LHCN-M2 (cell line): ENCODE measurements at regions not wholly inside any gene's neighbourhood (a gene's known extent, or its start where the extent isn't known, plus 50 kb on each side); places are given as distances from the start of the nearest gene placed in this dataset.
A peak's percentile ranks its signal among the peaks of the same experiment; 100 is the strongest.
"Not testable (repeated sequence)": the region's sequence is repeated elsewhere in the genome, so short reads cannot be mapped to it uniquely, and the experiment has no call there.

Source experiments
- DNase-seq: peaks from one replicate; pipeline ENCODE4 v3.0.0-alpha.2; 2012; ENCODE audit warnings: low read depth

- DNase-seq: no peak
Observed at GRCh38 chr4:111997785-111998184, 147.5 kb upstream of the FAM241A start.

DNA sequence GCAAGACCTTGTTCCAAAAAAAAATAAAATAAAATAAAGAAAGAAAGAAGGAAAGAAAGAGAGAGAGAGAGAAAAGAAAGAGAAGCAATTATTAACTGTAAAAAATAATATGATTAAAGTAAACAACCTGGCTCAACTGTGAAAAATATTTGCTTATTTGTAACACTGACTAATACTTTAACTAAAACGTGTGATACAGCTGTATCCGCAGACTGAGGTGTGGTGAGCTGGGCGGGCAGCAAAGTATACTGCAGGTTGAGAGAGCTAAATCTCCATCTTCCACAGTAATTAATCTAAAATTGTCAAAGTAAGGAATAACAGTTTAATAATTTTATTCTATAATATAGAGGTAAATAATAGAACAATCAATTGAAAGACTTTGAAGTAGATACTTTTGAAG lies 145.5 kb upstream of the FAM241A start:
- no peak for DNase-seq

- no peak for DNase-seq
Observed at GRCh38 chr4:112001041-112001440, 144.2 kb upstream of the FAM241A start.

- DNase-seq: no peak
Observed at GRCh38 chr4:112002248-112002661, 143.0 kb upstream of the FAM241A start.

- DNase-seq: no peak
Observed at GRCh38 chr4:112003231-112003907, 141.9 kb upstream of the FAM241A start.

GRCh38 chr4:112005027-112005426 lies 140.2 kb upstream of the FAM241A start:
- no peak for DNase-seq

DNA sequence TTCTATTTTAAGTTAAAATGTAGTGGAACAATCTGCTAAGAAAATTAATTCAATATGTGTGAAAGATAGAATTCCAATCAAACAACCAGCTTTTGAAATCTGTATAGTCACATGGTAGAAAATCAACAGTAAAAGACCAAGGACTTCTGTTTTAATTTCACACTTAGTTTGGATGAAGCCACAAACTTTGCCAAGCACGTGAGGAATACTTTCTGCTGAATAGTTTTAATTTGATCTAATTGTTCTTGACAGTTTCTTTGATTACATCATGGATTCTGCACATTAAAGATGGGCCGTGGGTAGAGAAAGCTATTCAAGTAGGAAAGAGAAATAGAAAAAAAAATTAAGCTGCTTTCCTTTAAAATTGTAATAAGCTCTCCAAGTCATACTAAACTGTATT lies 137.9 kb upstream of the FAM241A start:
- DNase-seq: no peak

- no peak for DNase-seq
Observed at GRCh38 chr4:112015960-112016359, 129.3 kb upstream of the FAM241A start.

- DNase-seq: no peak
Observed at GRCh38 chr4:112023402-112023950, 121.8 kb upstream of the FAM241A start.

- no peak for DNase-seq
Observed at GRCh38 chr4:112026058-112026457, 119.2 kb upstream of the FAM241A start.

DNA sequence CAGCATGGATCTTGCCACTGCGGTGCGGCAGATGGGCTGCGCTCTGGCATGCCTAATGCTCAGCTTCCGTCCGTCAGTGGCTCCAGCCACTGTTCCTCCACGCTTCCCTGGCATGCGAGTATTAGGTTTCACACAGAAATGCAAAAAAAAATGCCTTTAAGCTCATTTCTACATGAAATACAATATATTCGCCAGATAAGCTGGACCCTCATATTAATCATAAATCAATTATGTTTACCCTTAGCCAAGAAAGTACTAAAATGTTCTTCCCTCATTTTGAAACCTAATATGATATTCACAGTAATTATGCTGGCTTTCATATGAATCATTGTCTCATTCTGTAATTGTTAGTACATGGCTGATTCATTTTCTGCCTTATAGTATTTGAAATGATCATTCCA lies 115.5 kb upstream of the FAM241A start:
- DNase-seq: peak; percentile 43

- DNase-seq: peak; percentile 63
Observed at GRCh38 chr4:112031712-112032328, 113.4 kb upstream of the FAM241A start.

DNA sequence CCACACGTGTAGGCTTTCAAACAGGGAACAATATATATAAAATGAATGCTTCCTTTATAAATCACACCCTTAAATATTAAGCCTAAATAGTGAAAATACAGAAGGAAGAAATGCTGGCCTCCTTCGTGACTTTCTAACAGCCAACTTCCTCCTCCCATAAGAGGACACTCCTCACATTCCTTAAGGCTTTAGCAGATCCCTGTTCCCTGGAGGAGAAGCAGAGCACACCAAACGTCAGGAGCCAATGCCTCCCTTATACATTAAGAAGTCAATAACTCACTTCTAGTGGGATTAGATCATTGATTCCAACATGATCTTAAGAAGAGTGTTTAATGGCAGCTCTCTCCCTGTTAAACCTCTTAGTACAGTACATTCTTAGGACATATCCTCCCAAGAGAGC lies 108.4 kb upstream of the FAM241A start:
- peak; percentile 30 for DNase-seq

DNA sequence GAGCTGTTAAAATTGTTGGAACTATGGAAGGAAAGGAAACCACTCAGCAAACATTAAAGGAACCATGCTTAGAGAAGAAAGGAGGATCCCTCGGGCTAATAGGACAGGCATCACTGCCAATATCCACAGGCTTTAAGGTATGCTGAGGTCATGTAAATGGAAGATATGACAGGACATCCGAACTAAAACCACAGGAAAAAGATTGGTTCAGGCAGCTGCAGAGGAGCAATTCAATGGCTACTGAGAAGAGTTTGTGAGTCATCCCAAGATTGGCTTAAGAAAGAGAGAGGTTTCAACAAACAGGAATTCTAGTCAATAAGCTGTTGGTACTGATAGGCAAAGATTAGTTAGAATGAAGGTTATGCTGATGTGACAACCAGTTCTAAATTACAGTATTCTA lies 106.4 kb upstream of the FAM241A start:
- DNase-seq: peak; percentile 96

DNA sequence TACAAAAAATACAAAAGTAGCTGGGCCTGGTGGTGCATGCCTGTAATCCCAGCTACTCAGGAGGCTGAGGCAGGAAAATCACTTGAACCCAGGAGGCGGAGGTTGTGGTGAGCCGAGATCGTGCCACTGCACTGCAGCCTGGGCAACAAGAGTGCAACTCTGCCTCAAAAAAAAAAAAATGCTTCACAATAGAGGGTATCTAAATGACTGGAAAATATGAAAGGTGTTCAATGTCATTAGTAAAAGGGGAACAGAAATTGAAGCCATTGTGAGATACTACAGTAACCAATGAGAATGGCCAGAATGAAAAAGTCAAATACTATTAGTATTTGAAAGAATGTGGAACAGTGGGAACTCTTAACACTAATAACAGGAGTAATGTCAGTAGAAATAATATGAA lies 96.1 kb upstream of the FAM241A start:
- not testable (repeated sequence) for DNase-seq

DNA sequence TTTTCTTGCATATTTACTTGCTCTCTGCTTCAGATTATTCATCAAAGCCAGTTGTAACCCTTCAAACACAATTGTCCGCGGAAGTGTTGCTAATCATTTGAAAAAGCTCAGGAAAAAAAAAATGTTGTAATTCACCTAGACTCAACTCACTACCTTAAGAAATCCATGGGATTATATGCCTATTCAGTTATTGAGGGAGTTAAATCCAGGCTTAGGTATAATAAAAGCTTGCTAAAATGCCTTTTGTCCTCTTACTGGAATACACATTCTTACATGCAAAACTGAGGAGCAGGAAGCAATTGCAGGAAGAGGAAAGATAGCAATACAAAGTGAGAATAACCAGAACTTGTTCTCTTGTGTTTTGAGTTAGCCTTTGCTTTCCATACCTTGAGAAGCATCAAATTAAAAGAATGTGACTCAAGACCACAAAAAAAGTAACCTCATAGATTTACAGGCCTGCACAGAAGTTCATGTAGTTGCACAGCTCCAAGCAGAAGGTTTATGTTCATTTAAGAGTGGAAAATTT lies 91.4 kb upstream of the FAM241A start:
- DNase-seq: no peak

DNA sequence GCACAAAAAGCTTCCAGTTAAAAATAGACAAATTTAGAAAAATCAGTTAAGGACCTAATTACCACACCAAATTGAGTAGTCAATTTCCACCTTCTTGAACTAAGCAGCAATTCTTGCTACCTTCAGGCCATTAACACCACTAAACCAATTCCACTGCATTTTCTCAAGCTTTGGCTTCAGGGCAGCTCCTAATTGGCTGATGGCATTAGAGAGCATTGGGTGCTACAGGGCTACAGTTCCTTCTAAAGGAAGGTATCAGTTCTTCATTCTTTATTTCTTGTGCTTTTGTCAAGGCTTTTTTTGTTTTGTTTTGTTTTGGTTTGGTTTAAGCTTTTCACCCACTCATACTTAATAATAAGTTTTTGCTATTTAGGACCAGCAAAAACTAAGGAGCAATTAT lies 90.2 kb upstream of the FAM241A start:
- no peak for DNase-seq

- DNase-seq: no peak
Observed at GRCh38 chr4:112057470-112057869, 87.8 kb upstream of the FAM241A start.

DNA sequence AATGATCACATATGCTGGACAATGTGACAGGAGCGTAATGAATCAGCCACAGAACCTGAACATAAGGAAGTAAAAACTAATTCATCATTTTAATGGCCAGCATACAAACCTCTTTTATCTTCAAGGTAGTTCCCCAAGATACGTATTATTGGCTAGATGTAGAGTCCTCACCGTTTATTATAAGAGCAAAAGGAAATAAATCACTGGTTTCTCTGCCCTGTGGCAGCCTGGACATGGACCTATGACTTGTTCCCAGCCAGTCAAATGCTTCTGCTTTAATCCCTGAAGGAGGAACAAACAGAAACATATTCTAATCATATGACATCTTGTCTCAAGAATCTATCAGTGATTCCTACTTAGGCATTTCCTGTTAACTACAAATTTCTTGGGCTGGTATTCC lies 86.8 kb upstream of the FAM241A start:
- peak; percentile 5 for DNase-seq

- peak; percentile 43 for DNase-seq
Observed at GRCh38 chr4:112060212-112060611, 85.0 kb upstream of the FAM241A start.

DNA sequence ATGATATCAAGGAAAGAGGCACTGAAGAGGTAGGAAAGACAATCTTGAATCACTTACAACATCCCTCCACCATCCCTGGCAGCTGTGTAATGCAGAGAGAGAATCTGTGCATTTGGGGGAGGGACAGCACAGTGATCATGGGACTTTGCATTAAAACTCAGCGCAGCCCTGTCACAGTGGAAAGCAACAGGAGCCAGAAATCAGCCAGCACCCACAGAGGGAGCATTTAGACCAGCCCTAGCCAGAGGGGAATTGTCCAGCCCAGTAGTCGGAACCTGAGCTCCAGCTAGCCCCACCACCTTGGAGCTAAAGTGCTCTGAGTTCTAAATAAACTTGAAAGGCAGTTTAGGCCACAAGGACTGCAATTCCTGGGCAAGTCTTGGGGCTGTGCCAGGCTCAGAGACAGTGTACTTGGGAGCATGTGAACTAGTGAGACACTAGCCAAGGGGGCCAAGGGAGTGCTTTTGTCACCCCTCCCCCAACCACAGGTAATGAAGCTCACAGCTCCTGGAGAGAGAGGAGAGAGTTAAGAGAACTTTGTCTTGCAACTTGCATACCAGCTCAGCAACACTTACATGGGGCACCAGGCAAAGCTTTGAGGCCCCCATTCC lies 83.9 kb upstream of the FAM241A start:
- DNase-seq: no peak

DNA sequence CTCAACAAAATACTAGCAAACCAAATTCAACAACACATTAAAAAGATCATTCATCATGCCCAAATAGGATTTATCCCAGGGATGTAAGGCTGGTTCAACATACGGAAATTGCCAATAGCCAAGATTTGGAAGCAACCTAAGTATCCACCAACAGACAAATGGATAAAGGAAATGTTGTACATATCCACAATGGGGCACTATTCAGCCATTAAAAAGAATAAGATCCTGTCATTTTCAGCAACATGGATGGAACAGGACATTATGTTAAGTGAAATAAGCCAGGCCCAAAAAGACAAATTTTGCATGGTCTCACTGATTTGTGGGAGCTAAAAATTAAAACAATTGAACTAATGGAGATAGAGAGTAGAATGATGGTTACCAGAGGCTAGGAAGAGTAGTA lies 82.0 kb upstream of the FAM241A start:
- peak; percentile 19 for DNase-seq

- DNase-seq: peak; percentile 16
Observed at GRCh38 chr4:112069110-112069509, 76.1 kb upstream of the FAM241A start.
